Neural cell (in vitro differentiated cells): ENCODE measurements at regions not wholly inside any gene's neighbourhood (a gene's known extent, or its start where the extent isn't known, plus 50 kb on each side); places are given as distances from the start of the nearest gene placed in this dataset.
"Not testable (repeated sequence)": the region's sequence is repeated elsewhere in the genome, so short reads cannot be mapped to it uniquely, and the experiment has no call there.

Experiments
- CTCF ChIP-seq: fragments of 450-650 bp; IDR thresholded peaks from 2 replicates; pipeline ENCODE4 v1.5.1; 2014; ENCODE audit warnings: antibody characterized with exemption, mild to moderate bottlenecking, moderate library complexity; ENCODE audit not compliant: poor library complexity, severe bottlenecking
- EZH2 ChIP-seq: fragments of 200-600, 300-800 bp; shearing (Covaris generic), sonication (generic); IDR thresholded peaks from 2 replicates; pipeline ENCODE4 v1.6.1; 2014; ENCODE audit warnings: antibody characterized with exemption, low read length, borderline replicate concordance, mild to moderate bottlenecking; ENCODE audit not compliant: insufficient read depth, poor library complexity, severe bottlenecking
- RAD21 ChIP-seq: fragments of 450-650 bp; conservative IDR thresholded peaks from 2 replicates; pipeline ENCODE4 v1.6.1; 2014; ENCODE audit warnings: antibody characterized with exemption, mild to moderate bottlenecking, moderate library complexity

DNA sequence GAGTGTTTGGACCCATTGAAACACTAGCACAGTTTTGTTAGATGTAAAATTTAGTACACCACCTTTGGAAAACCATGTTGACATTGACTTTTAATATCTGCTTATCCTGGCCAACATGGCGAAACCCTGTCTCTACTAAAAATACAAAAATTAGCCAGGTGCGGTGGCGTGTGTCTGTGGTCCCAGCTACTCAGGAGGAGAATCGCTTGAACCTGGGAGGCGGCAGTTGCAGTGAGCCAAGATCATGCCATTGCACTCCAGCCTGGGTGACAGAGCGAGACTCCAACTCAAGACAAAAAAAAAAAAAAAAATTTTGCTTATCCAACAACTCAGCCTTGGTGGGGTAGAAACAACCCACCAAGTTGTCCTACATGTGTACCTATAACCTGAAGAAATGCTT lies 454.2 kb downstream of the EFNB2 start:
- not testable (repeated sequence) for TF ChIP-seq CTCF, EZH2, RAD21
